AG09309 (cell line): ENCODE measurements at regions not wholly inside any gene's neighbourhood (a gene's known extent, or its start where the extent isn't known, plus 50 kb on each side); places are given as distances from the start of the nearest gene placed in this dataset.

ENCODE experiments used
- DNase-seq: peaks from one replicate; pipeline ENCODE4 v3.0.0-alpha.2; 2010; ENCODE audit warnings: low read depth
- H3K4me3 ChIP-seq: 2 replicates; pipeline ENCODE4 v1.5.1; 2011; ENCODE audit warnings: mild to moderate bottlenecking, low read depth, low read length, moderate library complexity; ENCODE audit not compliant: control insufficient read depth
- TF ChIP-seq, protein P1 (sequence below): IDR thresholded peaks from 2 replicates; pipeline ENCODE4 v1.5.1; 2011; ENCODE audit warnings: mild to moderate bottlenecking, low read depth, low read length, inconsistent platforms; ENCODE audit not compliant: insufficient read depth, control insufficient read depth; ENCODE audit errors: missing control alignments

DNA sequence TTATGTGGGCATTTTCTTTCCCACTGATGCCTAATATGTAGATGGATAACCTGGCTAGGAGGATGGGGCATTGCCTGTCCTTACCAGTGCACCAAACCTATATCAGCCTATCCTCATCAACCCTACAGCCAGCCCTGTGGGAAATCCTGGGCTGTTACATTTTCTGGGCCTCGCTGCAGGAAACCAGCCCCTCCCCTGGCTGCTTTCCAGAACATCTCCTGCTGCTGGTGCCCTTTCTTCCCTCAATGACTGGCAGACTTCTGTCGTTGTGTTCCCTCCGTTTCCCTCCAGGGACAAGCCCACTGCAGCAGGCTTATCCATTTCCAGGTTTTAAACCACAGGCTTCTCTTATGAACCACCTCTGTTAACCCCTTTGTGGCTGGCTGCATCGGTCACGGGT lies 486.1 kb upstream of the COBL start:
- no peak overlapping the region for H3K4me3 ChIP-seq
- TF ChIP-seq, protein P1, sequence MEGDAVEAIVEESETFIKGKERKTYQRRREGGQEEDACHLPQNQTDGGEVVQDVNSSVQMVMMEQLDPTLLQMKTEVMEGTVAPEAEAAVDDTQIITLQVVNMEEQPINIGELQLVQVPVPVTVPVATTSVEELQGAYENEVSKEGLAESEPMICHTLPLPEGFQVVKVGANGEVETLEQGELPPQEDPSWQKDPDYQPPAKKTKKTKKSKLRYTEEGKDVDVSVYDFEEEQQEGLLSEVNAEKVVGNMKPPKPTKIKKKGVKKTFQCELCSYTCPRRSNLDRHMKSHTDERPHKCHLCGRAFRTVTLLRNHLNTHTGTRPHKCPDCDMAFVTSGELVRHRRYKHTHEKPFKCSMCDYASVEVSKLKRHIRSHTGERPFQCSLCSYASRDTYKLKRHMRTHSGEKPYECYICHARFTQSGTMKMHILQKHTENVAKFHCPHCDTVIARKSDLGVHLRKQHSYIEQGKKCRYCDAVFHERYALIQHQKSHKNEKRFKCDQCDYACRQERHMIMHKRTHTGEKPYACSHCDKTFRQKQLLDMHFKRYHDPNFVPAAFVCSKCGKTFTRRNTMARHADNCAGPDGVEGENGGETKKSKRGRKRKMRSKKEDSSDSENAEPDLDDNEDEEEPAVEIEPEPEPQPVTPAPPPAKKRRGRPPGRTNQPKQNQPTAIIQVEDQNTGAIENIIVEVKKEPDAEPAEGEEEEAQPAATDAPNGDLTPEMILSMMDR = no peak
- DNase-seq = no peak

DNA sequence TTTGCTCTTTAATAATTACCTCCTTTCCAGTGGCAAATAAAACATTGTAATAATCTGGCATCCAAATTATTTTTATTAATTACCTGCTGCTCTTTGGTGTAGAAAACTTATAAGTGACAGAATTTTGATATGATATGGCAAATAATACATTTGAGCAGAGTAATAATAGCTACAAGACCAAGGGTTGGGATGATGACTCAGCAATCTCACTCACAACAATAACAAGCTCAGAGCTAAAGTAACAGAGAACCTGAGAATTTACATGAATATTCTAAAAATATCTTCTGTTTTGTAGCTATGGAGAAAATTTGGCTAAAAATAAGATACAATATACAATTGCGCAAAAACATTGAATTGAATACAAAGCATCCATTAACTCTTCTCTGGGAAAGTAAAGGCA lies 480.8 kb upstream of the COBL start:
- TF ChIP-seq, protein P1 = no peak
- DNase-seq = no peak
- no peak overlapping the region for H3K4me3 ChIP-seq

GRCh38 chr7:51792796-51793195 lies 476.2 kb upstream of the COBL start:
- DNase-seq = no peak
- no peak overlapping the region for H3K4me3 ChIP-seq
- TF ChIP-seq, protein P1 = no peak

GRCh38 chr7:51789489-51789888 lies 472.9 kb upstream of the COBL start:
- TF ChIP-seq, protein P1 = no peak
- H3K4me3 ChIP-seq = no peak overlapping the region
- DNase-seq = no peak

DNA sequence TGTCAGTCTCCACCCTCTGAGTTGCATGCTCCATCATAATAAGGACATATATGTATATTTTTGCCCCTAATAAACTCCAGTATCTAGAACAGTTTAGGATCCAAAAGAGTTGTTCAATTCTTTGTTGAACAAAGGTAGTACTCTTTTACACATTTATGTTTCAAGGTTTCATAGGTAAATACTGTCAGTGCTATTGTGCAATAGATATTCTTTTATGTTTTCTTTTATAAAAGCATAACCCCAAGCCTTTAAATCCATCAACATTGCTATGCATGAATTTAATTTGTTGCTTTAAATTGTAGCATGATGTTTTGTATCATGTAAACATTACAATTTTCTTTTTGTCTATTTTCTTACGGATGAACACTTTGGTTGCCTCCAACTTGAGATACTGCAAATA lies 469.7 kb upstream of the COBL start:
- TF ChIP-seq, protein P1 = no peak
- H3K4me3 ChIP-seq = no peak overlapping the region
- DNase-seq = no peak

DNA sequence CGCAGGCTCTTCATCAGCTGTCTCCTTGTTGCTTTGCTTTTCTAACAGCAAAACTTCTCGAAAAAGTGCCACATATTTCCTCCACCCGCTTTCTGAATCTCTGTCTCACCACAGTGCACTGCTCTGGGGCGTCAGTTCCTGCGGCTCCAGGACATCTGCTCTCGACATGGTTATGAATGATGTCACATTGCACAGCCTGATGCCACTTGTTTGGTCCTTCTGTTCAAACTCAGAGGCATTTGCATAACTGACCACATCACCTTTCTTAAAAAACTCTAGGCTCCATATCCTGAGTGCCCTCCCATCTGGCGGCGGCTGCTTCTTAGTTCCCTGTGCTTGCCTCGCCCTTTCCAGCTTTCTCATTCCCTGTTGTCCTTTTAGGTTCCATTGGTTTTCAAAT lies 469.3 kb upstream of the COBL start:
- no peak overlapping the region for H3K4me3 ChIP-seq
- TF ChIP-seq, protein P1 = no peak
- no peak for DNase-seq

DNA sequence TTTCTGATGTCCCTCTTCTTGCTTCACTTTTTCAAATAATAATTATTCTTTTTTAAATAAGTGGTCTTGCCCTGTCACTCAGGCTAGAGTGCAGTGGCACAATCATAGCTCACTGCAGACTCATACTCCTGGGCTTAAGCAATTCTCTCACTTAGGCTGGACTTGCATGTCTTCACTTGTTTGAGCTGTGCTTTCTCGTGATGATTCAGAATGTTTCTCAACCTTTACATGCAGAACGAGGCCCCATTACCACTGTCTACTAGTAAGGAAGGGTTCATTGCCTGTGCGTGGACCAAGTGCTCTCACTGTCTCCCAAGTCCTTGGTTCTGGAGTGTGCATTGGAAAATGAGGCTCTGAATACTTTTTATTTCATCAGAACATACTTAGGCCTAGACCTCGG lies 468.6 kb upstream of the COBL start:
- TF ChIP-seq, protein P1 = no peak
- no peak for DNase-seq
- H3K4me3 ChIP-seq = no peak overlapping the region
